Astrocyte (in vitro differentiated cells and primary cell): ENCODE measurements at regions not wholly inside any gene's neighbourhood (a gene's known extent, or its start where the extent isn't known, plus 50 kb on each side); places are given as distances from the start of the nearest gene placed in this dataset.

ENCODE experiments used
- EZH2 ChIP-seq: IDR thresholded peaks from 2 replicates; pipeline ENCODE4 v1.6.1; 2012; ENCODE audit warnings: mild to moderate bottlenecking, low read length, inconsistent platforms; ENCODE audit not compliant: insufficient read depth
- TF ChIP-seq, protein P1 (sequence below): IDR thresholded peaks from 2 replicates; pipeline ENCODE4 v1.5.1; 2011; ENCODE audit warnings: low read depth, mild to moderate bottlenecking, inconsistent platforms, low read length, moderate library complexity; ENCODE audit not compliant: insufficient read depth

DNA sequence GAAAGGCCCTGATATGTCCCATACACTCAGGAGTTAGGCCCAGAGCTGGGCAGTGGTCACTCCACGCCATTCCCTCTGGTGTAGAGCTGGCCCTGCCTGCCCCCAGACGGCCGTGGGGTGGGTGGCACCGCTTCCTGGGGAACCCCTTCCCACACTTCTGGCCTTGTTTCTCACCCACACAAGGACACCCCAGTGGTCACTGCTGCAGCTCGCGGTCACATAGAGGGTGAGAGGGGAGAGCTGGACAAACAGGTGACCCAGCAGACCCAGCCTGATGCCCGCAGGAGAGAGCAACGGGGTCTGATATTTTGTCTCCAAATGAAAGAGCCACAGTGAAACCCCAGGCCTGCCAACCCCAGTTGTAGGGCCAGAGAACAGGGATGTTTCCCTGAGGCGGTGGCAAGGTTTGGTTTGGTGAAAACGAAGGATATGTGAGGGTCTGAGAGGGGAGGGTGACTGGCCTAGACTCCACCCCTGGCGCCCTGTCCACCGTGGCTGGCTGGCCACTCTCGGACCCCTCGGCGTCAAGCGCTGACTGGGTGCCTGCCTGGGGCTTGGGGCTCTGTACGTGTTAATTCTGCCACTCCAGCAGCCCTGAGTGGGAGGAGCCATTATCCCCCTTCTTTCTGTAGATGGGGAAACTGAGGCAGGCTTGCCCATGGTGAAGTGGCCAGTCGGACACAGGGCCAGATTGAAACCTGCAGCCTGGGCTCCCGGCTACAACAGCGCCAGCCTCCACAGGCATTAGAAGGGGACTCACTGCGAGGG is 71.0 kb upstream of the PPARA start:
- TF ChIP-seq EZH2 = no peak
- TF ChIP-seq, protein P1, sequence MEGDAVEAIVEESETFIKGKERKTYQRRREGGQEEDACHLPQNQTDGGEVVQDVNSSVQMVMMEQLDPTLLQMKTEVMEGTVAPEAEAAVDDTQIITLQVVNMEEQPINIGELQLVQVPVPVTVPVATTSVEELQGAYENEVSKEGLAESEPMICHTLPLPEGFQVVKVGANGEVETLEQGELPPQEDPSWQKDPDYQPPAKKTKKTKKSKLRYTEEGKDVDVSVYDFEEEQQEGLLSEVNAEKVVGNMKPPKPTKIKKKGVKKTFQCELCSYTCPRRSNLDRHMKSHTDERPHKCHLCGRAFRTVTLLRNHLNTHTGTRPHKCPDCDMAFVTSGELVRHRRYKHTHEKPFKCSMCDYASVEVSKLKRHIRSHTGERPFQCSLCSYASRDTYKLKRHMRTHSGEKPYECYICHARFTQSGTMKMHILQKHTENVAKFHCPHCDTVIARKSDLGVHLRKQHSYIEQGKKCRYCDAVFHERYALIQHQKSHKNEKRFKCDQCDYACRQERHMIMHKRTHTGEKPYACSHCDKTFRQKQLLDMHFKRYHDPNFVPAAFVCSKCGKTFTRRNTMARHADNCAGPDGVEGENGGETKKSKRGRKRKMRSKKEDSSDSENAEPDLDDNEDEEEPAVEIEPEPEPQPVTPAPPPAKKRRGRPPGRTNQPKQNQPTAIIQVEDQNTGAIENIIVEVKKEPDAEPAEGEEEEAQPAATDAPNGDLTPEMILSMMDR = no peak
